Embryonic facial prominence (tissue), 1 donor: ENCODE measurements at regions not wholly inside any gene's neighbourhood (a gene's known extent, or its start where the extent isn't known, plus 50 kb on each side); places are given as distances from the start of the nearest gene placed in this dataset.
"Not testable (repeated sequence)": the region's sequence is repeated elsewhere in the genome, so short reads cannot be mapped to it uniquely, and the experiment has no call there.

Experiments used
- DNase-seq: peaks from one replicate; pipeline ENCODE4 v3.0.0-alpha.2; 2016; ENCODE audit errors: extremely low spot score

GRCh38 chr11:22920939-22921565, 60.8 kb upstream of the CCDC179 start:
- peak; percentile 44 for DNase-seq

- DNase-seq, result no peak
Measured at GRCh38 chr11:22922672-22923071, 62.4 kb upstream of the CCDC179 start.

DNA sequence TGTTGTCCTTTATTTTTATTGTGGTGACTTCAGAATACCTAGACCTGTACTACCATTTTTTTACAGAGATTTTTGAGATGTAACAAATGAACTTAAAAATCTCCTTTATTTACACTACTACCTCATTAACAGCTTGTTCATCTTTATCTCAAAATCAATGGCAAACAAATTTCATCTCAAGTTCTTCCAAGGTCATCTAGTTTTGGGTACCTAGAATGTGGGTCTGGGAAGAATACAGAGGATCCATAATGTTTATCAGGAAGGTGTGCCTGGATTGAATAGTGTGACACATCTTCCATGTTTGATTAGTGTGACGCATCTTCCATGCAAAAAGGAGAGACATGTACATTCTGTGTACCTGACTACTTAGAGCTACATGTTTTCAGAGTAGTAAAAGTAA, 63.3 kb upstream of the CCDC179 start:
- DNase-seq, result no peak

DNA sequence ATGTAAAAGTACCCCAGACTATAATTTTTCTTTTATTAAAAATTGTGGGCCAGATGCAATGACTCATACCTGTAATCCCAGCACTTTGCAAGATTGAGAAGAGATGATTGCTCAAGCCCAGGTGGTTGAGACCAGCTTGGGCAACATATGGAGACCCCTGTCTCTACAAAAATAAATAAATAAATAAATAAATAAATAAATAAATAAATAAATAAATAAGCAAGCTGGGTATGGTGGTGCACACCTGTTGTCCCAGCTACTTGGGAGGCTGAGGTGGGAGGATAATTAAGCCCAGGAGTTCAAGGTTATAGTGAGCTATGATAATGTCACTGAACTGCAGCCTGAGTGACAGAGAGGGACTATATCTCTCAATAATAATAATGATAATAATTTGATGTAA, 66.1 kb upstream of the CCDC179 start:
- DNase-seq, result no peak

GRCh38 chr11:22927793-22928192, 67.5 kb upstream of the CCDC179 start:
- no peak for DNase-seq

GRCh38 chr11:22928207-22928917, 68.1 kb upstream of the CCDC179 start:
- no peak for DNase-seq

GRCh38 chr11:22930816-22931594, 70.7 kb upstream of the CCDC179 start:
- no peak for DNase-seq

GRCh38 chr11:22938691-22939090, 78.4 kb upstream of the CCDC179 start:
- no peak for DNase-seq

GRCh38 chr11:22941544-22941943, 81.3 kb upstream of the CCDC179 start:
- not testable (repeated sequence) for DNase-seq

- DNase-seq, result no peak
Measured at GRCh38 chr11:22957786-22958185, 97.5 kb upstream of the CCDC179 start.

DNA sequence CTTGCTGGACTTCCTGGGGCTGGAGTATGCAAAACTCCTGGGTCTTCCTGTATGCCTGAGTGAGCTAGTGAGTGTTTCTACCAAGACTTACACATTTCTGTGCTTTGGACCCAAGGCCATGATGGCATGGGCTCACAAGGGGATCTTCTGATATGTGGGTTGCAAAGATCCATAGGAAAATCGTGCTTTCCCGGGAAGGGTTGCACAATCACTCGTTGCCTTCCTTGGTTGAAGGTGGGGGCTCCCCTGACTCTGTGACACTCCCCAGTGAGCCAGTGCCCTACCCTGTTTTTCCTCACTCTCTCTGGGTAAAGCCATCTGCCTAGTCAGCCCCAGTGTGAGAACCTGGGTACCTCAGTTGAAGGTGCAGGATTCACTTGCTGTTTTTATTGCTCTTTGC, 114.0 kb upstream of the CCDC179 start:
- no peak for DNase-seq

- no peak for DNase-seq
Measured at GRCh38 chr11:22976146-22976545, 115.9 kb upstream of the CCDC179 start.

DNA sequence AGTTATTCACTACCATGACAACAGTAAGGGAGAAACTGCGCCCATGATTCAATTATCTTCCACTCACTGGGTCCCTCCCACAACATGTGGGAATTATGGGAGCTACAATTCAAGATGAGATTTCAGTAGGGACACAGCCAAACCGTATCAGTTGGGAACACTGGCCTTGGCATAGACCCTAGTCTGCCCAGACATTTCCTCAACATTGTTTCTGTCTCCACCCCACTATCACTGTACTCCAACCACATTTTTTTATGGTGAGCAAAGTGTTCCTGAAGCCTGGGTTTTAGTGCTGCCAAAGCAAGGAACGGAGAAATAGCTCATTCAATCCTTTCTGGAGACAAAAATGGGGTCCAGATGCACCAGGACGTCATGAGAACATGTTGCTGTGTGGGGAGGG, 122.6 kb upstream of the CCDC179 start:
- no peak for DNase-seq

GRCh38 chr11:22984045-22984444, 123.8 kb upstream of the CCDC179 start:
- no peak for DNase-seq

DNA sequence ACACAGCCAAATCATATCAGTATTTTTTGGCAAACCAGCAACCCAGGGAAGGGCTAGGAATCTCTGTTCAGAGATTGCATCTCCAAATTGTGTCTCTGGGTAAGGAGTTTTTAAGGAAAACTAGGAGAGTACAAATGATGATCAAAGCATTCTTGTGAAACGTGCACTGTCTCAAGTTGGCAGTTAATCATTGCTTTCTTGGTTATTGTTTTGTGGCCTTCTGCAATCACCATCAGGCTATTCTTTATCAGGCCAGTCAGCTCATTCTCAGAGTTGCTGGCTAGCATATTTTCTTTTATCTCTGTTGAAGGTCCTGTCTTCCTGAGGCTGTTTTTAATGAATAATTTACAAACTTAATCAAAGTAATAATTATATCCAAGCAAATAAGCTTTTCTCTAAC, 129.1 kb upstream of the CCDC179 start:
- DNase-seq, result no peak

DNA sequence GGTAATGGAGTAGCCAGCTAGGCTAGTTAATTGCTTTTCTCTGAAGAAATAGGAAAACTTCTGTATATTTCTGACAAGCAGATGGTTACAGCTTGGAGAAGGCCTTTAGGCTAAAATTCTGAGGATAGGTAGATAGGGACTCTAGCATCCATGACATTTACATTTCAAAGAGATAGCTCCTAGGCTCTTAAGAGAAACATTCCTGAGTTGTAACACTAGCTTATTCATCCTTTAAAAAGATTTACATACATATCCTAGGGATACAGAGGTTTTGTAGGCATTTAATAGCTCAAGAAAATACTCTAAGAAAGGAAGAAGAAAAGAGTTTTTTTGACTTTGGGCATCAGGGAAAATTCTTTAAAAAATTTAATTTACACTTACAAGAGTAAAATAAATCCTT, 130.9 kb upstream of the CCDC179 start:
- DNase-seq, result no peak

DNA sequence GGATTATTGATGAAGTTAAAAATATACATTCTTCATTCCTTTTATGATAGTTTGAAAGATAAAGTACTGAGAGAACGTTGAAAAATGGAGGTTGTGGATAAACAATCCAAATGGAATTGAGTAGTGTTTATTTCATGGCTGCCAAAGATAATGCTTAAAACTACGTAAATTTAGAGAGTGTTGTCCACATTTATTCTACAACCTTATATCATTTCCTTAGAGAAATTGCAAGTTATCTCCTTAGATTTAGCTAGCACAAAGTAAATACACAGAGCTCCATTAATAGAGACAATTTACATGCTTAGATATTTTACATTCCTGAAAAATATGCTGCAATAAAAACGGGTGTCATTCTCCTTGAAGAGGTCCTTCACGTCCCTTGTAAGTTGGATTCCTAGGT, 146.5 kb upstream of the CCDC179 start:
- DNase-seq, result no peak

GRCh38 chr11:23010790-23011335, 150.6 kb upstream of the CCDC179 start:
- no peak for DNase-seq

DNA sequence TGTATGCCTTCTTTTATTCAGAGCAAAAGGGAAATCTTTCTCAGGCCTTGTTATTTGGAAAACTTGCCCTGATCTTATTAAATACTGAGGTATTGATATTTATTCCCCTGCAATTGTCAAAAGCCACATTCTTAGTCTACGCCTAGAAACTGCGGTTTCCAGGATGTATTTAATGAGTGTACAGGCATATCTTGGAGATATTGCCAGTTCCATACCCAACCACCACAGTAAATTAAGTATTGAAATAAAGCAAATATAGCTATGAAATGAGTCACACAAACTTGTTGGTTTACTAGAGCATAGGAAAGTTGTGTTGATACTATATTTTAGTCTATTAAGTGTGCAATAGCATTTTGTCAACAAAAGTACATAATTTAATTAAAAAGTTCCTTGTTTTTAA, 152.7 kb upstream of the CCDC179 start:
- DNase-seq, result no peak

GRCh38 chr11:23013509-23013908, 153.2 kb upstream of the CCDC179 start:
- no peak for DNase-seq

- DNase-seq, result no peak
Measured at GRCh38 chr11:23021287-23021863, 161.1 kb upstream of the CCDC179 start.

DNA sequence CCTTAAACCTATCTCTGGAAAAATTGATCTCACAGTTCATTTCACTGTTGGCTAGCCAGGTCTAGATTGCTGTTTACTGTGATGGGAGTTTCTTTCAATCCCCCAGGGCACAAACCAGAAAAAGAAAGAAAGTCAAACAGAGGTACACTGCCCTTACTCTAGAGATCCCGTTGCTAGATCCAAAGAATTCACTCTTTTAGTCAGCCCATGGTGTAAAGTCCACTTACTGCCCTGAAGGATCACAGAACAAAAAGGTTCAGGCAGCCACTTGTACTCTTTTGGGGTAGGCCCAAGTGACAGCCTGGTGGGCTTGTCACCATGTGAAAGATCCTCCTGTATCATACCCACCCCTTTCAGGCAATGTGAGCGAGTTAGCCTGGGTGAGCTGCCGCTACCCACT, 162.6 kb upstream of the CCDC179 start:
- no peak for DNase-seq
